ENCODE measurements at regions not wholly inside any gene's neighbourhood (a gene's known extent, or its start where the extent isn't known, plus 50 kb on each side); places are given as distances from the start of the nearest gene placed in this dataset.

- H3K36me3 ChIP-seq: no peaks in the 10 kb centered on the region
- no peaks in the 10 kb centered on the region for H3K9me3 ChIP-seq
- no peak for TF ChIP-seq CTCF (IDR thresholded peaks at IDR 0.05; ENCODE audit: low read depth, low read length)
- no peak for DNase-seq
- no peaks in the 10 kb centered on the region for H3K27me3 ChIP-seq
- no peak overlapping the region for H3K4me3 ChIP-seq (ENCODE audit: low read depth, low read length)
- no peaks in the 10 kb centered on the region for H3K4me1 ChIP-seq
Observed at GRCh38 chr1:55932402-55932801, 647.0 kb downstream of the PLPP3 start.

GRCh38 chr1:55931081-55931940, 648.1 kb downstream of the PLPP3 start:
- H3K4me3 ChIP-seq (ENCODE audit: low read depth, low read length): no peak overlapping the region
- H3K9me3 ChIP-seq: no peaks in the 10 kb centered on the region
- DNase-seq: no peak
- H3K36me3 ChIP-seq: no peaks in the 10 kb centered on the region
- H3K4me1 ChIP-seq: no peaks in the 10 kb centered on the region
- H3K27me3 ChIP-seq: no peaks in the 10 kb centered on the region
- TF ChIP-seq CTCF (IDR thresholded peaks at IDR 0.05; ENCODE audit: low read depth, low read length): no peak

- no peak overlapping the region for H3K4me3 ChIP-seq (ENCODE audit: low read depth, low read length)
- H3K4me1 ChIP-seq: no peaks in the 10 kb centered on the region
- H3K36me3 ChIP-seq: no peaks in the 10 kb centered on the region
- no peak for DNase-seq
- no peaks in the 10 kb centered on the region for H3K9me3 ChIP-seq
- no peak for TF ChIP-seq CTCF (IDR thresholded peaks at IDR 0.05; ENCODE audit: low read depth, low read length)
- no peaks in the 10 kb centered on the region for H3K27me3 ChIP-seq
Observed at GRCh38 chr1:55929652-55930051, 649.7 kb downstream of the PLPP3 start.

- no peak for DNase-seq
- Histone ChIP-seq H3K36me3 (no peaks in the 10 kb centered on the region), H3K4me3 (ENCODE audit: low read depth, low read length) (no peak overlapping the region), H3K4me1 (no peaks in the 10 kb centered on the region), H3K27me3 (no peaks in the 10 kb centered on the region), H3K9me3 (no peaks in the 10 kb centered on the region)
- no peak for TF ChIP-seq CTCF (IDR thresholded peaks at IDR 0.05; ENCODE audit: low read depth, low read length)
Observed at GRCh38 chr1:55928576-55928975, 650.8 kb downstream of the PLPP3 start.

GRCh38 chr1:55927702-55928290, 651.6 kb downstream of the PLPP3 start:
- Histone ChIP-seq H3K36me3 (no peaks in the 10 kb centered on the region), H3K4me3 (ENCODE audit: low read depth, low read length) (no peak overlapping the region), H3K27me3 (no peaks in the 10 kb centered on the region), H3K4me1 (no peaks in the 10 kb centered on the region), H3K9me3 (no peaks in the 10 kb centered on the region)
- TF ChIP-seq CTCF (IDR thresholded peaks at IDR 0.05; ENCODE audit: low read depth, low read length): no peak
- no peak for DNase-seq

GRCh38 chr1:55926906-55927471, 652.4 kb downstream of the PLPP3 start:
- no peaks in the 10 kb centered on the region for H3K4me1 ChIP-seq
- DNase-seq: no peak

More at GRCh38 chr1:55926906-55927471, 652.4 kb downstream of the PLPP3 start:
- H3K27me3 ChIP-seq: no peaks in the 10 kb centered on the region
- H3K9me3 ChIP-seq: no peaks in the 10 kb centered on the region
- no peaks in the 10 kb centered on the region for H3K36me3 ChIP-seq
- H3K4me3 ChIP-seq (ENCODE audit: low read depth, low read length): no peak overlapping the region
- TF ChIP-seq CTCF (IDR thresholded peaks at IDR 0.05; ENCODE audit: low read depth, low read length): no peak
